H1 (cell line): ENCODE measurements at regions not wholly inside any gene's neighbourhood (a gene's known extent, or its start where the extent isn't known, plus 50 kb on each side); places are given as distances from the start of the nearest gene placed in this dataset.

Experiments used
- TAF7 ChIP-seq: optimal IDR thresholded peaks from 2 replicates; pipeline ENCODE3; 2011; ENCODE audit warnings: low read depth, mild to moderate bottlenecking, inconsistent platforms, low read length, moderate library complexity, borderline replicate concordance
- TF ChIP-seq, protein P1 (sequence below): fragments of 300-600 bp; sonication (generic); IDR thresholded peaks from 2 replicates; pipeline ENCODE4 v1.7.1; 2012; ENCODE audit warnings: low read length, moderate library complexity, mild to moderate bottlenecking, inconsistent platforms; ENCODE audit not compliant: insufficient replicate concordance

DNA sequence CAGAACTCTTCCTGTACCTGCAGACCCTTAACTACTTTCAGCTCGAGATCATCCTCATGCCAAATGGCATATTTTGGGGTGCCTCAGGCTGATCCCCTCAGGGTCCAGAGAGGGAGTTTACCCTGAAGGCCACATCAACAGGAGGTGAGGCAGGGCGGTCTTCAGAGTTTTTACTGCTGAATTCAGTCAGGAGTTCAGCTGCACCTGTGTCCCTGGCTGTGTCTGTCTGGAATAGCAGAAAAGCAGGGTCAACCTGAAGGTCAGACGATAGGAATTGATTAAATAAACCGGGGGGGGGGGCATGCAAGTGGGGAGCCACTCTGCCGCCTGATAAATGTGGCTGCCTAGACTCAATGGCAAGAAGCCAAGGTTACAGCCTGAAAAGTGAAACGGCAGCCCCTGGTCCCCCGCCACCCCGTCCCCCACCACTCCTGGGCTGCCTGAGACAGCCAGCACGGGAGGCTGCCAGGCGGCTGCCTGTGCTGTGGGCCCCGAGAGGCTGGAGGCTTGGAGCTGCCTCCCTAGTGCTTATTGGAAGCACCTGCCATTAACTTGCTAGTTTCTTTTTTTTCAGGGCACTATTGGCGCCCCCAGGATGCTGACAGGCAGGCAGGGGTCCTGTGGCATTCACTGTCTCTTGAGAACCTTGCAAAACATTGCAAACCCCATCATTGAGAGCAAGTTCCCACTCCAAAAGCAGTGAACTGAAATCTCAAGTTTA lies 182.7 kb upstream of the PPP1R26 start (continued):
- no peak for TF ChIP-seq TAF7
- TF ChIP-seq, protein P1, sequence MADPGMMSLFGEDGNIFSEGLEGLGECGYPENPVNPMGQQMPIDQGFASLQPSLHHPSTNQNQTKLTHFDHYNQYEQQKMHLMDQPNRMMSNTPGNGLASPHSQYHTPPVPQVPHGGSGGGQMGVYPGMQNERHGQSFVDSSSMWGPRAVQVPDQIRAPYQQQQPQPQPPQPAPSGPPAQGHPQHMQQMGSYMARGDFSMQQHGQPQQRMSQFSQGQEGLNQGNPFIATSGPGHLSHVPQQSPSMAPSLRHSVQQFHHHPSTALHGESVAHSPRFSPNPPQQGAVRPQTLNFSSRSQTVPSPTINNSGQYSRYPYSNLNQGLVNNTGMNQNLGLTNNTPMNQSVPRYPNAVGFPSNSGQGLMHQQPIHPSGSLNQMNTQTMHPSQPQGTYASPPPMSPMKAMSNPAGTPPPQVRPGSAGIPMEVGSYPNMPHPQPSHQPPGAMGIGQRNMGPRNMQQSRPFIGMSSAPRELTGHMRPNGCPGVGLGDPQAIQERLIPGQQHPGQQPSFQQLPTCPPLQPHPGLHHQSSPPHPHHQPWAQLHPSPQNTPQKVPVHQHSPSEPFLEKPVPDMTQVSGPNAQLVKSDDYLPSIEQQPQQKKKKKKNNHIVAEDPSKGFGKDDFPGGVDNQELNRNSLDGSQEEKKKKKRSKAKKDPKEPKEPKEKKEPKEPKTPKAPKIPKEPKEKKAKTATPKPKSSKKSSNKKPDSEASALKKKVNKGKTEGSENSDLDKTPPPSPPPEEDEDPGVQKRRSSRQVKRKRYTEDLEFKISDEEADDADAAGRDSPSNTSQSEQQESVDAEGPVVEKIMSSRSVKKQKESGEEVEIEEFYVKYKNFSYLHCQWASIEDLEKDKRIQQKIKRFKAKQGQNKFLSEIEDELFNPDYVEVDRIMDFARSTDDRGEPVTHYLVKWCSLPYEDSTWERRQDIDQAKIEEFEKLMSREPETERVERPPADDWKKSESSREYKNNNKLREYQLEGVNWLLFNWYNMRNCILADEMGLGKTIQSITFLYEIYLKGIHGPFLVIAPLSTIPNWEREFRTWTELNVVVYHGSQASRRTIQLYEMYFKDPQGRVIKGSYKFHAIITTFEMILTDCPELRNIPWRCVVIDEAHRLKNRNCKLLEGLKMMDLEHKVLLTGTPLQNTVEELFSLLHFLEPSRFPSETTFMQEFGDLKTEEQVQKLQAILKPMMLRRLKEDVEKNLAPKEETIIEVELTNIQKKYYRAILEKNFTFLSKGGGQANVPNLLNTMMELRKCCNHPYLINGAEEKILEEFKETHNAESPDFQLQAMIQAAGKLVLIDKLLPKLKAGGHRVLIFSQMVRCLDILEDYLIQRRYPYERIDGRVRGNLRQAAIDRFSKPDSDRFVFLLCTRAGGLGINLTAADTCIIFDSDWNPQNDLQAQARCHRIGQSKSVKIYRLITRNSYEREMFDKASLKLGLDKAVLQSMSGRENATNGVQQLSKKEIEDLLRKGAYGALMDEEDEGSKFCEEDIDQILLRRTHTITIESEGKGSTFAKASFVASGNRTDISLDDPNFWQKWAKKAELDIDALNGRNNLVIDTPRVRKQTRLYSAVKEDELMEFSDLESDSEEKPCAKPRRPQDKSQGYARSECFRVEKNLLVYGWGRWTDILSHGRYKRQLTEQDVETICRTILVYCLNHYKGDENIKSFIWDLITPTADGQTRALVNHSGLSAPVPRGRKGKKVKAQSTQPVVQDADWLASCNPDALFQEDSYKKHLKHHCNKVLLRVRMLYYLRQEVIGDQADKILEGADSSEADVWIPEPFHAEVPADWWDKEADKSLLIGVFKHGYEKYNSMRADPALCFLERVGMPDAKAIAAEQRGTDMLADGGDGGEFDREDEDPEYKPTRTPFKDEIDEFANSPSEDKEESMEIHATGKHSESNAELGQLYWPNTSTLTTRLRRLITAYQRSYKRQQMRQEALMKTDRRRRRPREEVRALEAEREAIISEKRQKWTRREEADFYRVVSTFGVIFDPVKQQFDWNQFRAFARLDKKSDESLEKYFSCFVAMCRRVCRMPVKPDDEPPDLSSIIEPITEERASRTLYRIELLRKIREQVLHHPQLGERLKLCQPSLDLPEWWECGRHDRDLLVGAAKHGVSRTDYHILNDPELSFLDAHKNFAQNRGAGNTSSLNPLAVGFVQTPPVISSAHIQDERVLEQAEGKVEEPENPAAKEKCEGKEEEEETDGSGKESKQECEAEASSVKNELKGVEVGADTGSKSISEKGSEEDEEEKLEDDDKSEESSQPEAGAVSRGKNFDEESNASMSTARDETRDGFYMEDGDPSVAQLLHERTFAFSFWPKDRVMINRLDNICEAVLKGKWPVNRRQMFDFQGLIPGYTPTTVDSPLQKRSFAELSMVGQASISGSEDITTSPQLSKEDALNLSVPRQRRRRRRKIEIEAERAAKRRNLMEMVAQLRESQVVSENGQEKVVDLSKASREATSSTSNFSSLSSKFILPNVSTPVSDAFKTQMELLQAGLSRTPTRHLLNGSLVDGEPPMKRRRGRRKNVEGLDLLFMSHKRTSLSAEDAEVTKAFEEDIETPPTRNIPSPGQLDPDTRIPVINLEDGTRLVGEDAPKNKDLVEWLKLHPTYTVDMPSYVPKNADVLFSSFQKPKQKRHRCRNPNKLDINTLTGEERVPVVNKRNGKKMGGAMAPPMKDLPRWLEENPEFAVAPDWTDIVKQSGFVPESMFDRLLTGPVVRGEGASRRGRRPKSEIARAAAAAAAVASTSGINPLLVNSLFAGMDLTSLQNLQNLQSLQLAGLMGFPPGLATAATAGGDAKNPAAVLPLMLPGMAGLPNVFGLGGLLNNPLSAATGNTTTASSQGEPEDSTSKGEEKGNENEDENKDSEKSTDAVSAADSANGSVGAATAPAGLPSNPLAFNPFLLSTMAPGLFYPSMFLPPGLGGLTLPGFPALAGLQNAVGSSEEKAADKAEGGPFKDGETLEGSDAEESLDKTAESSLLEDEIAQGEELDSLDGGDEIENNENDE: no peak
